Psoas muscle (tissue), 7 donors: ENCODE measurements at regions not wholly inside any gene's neighbourhood (a gene's known extent, or its start where the extent isn't known, plus 50 kb on each side); places are given as distances from the start of the nearest gene placed in this dataset.

ENCODE experiments used
- ATAC-seq, 4 donors: fragments of 200-7000 bp; cut with Tn5 transposase; one replicate each; pipeline ENCODE4 v1.9.1; 2020; ENCODE audit warnings: moderate library complexity in 3 of 4, mild to moderate bottlenecking in 2 of 4
- DNase-seq, 2 donors: peaks; one replicate each; pipeline ENCODE4 v3.0.0-alpha.2; 2020
- H3K27ac ChIP-seq: fragments of 200-600 bp; one replicate; pipeline ENCODE4 v1.8.0; 2022
- H3K27me3 ChIP-seq, 3 donors: fragments of 200-600 bp in 1 of 3; one replicate each; pipeline versions ENCODE4 v1.6.1 to v1.8.0; 2013 to 2022; ENCODE audit warnings: low read length in 2 of 3, mild to moderate bottlenecking in 2 of 3, moderate library complexity in 1 of 3; ENCODE audit not compliant: insufficient read depth in 3 of 3
- H3K36me3 ChIP-seq, 2 donors: fragments of 200-600 bp in 1 of 2; one replicate each; pipeline versions ENCODE4 v1.6.1 to v1.8.0; 2013 to 2022; ENCODE audit warnings: low read depth in 1 of 2, mild to moderate bottlenecking in 1 of 2, moderate library complexity in 1 of 2; ENCODE audit not compliant: insufficient read depth in 1 of 2
- H3K4me1 ChIP-seq: fragments of 200-600 bp; one replicate; pipeline ENCODE4 v1.8.0; 2022
- H3K4me3 ChIP-seq: fragments of 200-600 bp; one replicate; pipeline ENCODE4 v1.8.0; 2022; ENCODE audit warnings: mild to moderate bottlenecking
- H3K9me3 ChIP-seq: fragments of 200-600 bp; one replicate; pipeline ENCODE4 v1.8.0; 2022
- WGBS, 3 donors: extraction: QIAGEN DNeasy Blood & Tissue Kit; methylation state at CpG; one replicate each; pipeline versions ENCODE4 v1.1.6 to v1.1.7; 2013; 5-methylcytosine and 5-hydroxymethylcytosine counted together
- intact Hi-C, 2 donors: fragments of 100-400 bp; cut with DNase I; formaldehyde crosslinking; loops; one replicate each; pipeline versions ENCODE4 v1.11.0 to v1.14.2; 2022
- TF ChIP-seq, protein P1 (sequence below): fragments of 200-600 bp; IDR thresholded peaks from one replicate; pipeline ENCODE4 v1.8.0; 2022; ENCODE audit warnings: antibody characterized with exemption
- donor health status: healthy with polysubstance abuse.
- donor health status: DM: no; HTN: no; CAD: no; lungs with moderate emphysema.
- donor health status: Bipolar disorder and iron deficiency.
- donor health status: healthy.
- donor health status: DM: yes; HTN: yes; CAD: no.
- donor health status: DM: no; HTN: no; CAD: no.
- donor health status: DM: yes; HTN: yes; CAD: no.

DNA sequence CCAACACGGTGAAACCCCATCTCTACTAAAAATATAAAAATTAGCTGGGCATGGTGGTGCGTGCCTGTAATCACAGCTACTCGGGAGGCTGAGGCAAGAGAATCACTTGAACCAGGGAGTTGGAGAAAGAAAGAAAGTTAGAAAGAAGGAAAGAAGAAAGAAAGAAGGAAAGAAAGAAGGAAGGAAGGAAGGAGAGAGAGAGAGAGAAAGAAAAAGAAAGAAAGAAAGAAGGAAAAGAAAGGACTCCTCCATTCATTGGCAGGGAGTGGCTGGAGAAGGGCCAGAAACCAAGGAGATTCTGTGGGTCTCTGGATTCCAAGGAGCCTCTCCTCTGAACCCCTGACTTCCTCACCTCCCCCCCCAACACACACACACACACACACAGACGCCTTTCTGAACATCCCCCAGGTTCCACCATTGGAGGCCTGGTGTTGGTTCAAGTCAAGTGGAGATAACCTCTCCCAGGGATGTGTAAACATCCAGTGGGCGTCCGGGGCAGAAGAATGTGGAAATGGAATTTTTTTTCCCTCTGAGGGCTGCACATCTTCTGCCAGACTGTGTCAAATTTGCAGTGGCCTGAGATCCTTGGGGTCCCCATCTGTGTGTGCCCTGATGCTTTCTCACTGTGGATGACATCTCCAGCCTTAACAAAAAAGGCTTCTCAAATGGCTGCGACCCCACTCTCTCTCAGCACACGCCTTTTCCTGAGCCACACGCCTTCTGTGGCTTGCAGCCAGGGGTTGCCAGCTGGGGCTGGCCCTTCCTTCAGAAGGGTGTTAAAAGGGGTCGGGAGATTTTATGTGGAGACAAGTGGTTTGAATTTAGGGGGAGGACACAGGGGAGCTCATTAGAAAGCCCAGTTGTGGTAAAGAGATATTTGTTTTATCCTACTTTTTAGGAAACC lies 109.3 kb upstream of the HAND1 start:
- Histone ChIP-seq H3K36me3 (no peaks in the 10 kb centered on the region), H3K9me3 (no peaks in the 10 kb centered on the region), H3K27me3 (peaks cover 0 to 6% (median 0%) of the 10 kb centered on the region in 3 donors), H3K4me1 (no peaks in the 10 kb centered on the region), H3K4me3 (no peak overlapping the region), H3K27ac (no peak overlapping the region)
- DNase-seq (no peak), ATAC-seq (no peak)
- intact Hi-C loops, result no loop called here
- TF ChIP-seq, protein P1, sequence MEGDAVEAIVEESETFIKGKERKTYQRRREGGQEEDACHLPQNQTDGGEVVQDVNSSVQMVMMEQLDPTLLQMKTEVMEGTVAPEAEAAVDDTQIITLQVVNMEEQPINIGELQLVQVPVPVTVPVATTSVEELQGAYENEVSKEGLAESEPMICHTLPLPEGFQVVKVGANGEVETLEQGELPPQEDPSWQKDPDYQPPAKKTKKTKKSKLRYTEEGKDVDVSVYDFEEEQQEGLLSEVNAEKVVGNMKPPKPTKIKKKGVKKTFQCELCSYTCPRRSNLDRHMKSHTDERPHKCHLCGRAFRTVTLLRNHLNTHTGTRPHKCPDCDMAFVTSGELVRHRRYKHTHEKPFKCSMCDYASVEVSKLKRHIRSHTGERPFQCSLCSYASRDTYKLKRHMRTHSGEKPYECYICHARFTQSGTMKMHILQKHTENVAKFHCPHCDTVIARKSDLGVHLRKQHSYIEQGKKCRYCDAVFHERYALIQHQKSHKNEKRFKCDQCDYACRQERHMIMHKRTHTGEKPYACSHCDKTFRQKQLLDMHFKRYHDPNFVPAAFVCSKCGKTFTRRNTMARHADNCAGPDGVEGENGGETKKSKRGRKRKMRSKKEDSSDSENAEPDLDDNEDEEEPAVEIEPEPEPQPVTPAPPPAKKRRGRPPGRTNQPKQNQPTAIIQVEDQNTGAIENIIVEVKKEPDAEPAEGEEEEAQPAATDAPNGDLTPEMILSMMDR, result no peak
- 32 to 35% (median 34%) methylated on average over 10 of the region's 10 CpGs for WGBS, 3 donors

GRCh38 chr5:154583671-154584177 lies 105.7 kb upstream of the HAND1 start:
- no peak for DNase-seq
- intact Hi-C loops, result no loop called here
- Histone ChIP-seq H3K4me1 (no peaks in the 10 kb centered on the region), H3K36me3 (no peaks in the 10 kb centered on the region), H3K27me3 (peaks cover 0 to 16% (median 0%) of the 10 kb centered on the region in 3 donors), H3K4me3 (no peak overlapping the region), H3K9me3 (no peaks in the 10 kb centered on the region), H3K27ac (no peak overlapping the region)
- ATAC-seq, result no peak
- TF ChIP-seq, protein P1, result no peak
- WGBS, 3 donors, result 56 to 64% (median 59%) methylated on average over 12 of the region's 12 CpGs

GRCh38 chr5:154580422-154580821 lies 102.4 kb upstream of the HAND1 start:
- TF ChIP-seq, protein P1, result no peak
- Histone ChIP-seq H3K4me1 (no peaks in the 10 kb centered on the region), H3K27me3 (peaks cover 0 to 22% (median 0%) of the 10 kb centered on the region in 3 donors), H3K9me3 (no peaks in the 10 kb centered on the region), H3K4me3 (no peak overlapping the region), H3K36me3 (no peaks in the 10 kb centered on the region), H3K27ac (no peak overlapping the region)
- DNase-seq (no peak), ATAC-seq (no peak)
- intact Hi-C loops, result no loop called here
- WGBS, 3 donors, result 76 to 79% (median 77%) methylated on average over 6 of the region's 6 CpGs

GRCh38 chr5:154577416-154577815 lies 99.4 kb upstream of the HAND1 start:
- no peak for ATAC-seq
- 61 to 87% (median 76%) methylated on average over 1 of the region's 1 CpG for WGBS, 3 donors
- Histone ChIP-seq H3K27me3 (peaks cover 0 to 29% (median 3%) of the 10 kb centered on the region in 3 donors), H3K36me3 (no peaks in the 10 kb centered on the region), H3K4me3 (no peak overlapping the region), H3K27ac (no peak overlapping the region), H3K4me1 (no peaks in the 10 kb centered on the region), H3K9me3 (no peaks in the 10 kb centered on the region)
- intact Hi-C loops, result no loop called here
- DNase-seq, result no peak
- TF ChIP-seq, protein P1, result no peak
